Hepatocyte (in vitro differentiated cells): ENCODE measurements at regions not wholly inside any gene's neighbourhood (a gene's known extent, or its start where the extent isn't known, plus 50 kb on each side); places are given as distances from the start of the nearest gene placed in this dataset.

ENCODE experiments used
- DNase-seq: peaks from one replicate; pipeline ENCODE4 v3.0.0-alpha.2; 2016; ENCODE audit warnings: low spot score
- H2AFZ ChIP-seq: fragments of 200-600 bp; sonication (generic); 2 replicates; pipeline ENCODE4 v1.6.0; 2016; ENCODE audit warnings: antibody characterized with exemption, mild to moderate bottlenecking
- H3K27ac ChIP-seq: fragments of 200-600 bp; sonication (generic); 2 replicates; pipeline ENCODE4 v1.5.1; 2016; ENCODE audit warnings: mild to moderate bottlenecking
- H3K27me3 ChIP-seq: fragments of 200-600 bp; sonication (generic); 2 replicates; pipeline ENCODE4 v1.6.1; 2016
- H3K36me3 ChIP-seq: fragments of 200-600 bp; sonication (generic); replicated peaks from 2 replicates; pipeline ENCODE4 v1.5.1; 2016; ENCODE audit warnings: low read depth; ENCODE audit not compliant: insufficient read depth
- H3K4me1 ChIP-seq: fragments of 200-600 bp; sonication (generic); 2 replicates; pipeline ENCODE4 v1.5.1; 2016; ENCODE audit warnings: mild to moderate bottlenecking, moderate library complexity; ENCODE audit not compliant: insufficient read depth
- H3K4me2 ChIP-seq: fragments of 200-600 bp; sonication (generic); 2 replicates; pipeline ENCODE4 v1.6.0; 2016
- H3K4me3 ChIP-seq: fragments of 200-600 bp; sonication (generic); 2 replicates; pipeline ENCODE4 v1.5.1; 2016; ENCODE audit warnings: mild to moderate bottlenecking
- H3K79me2 ChIP-seq: fragments of 200-600 bp; sonication (generic); 2 replicates; pipeline ENCODE4 v1.6.0; 2017; ENCODE audit warnings: mild to moderate bottlenecking
- H3K9me2 ChIP-seq: fragments of 200-600 bp; sonication (generic); replicated peaks from 2 replicates; pipeline ENCODE4 v1.6.0; 2017; ENCODE audit warnings: mild to moderate bottlenecking; ENCODE audit not compliant: insufficient read depth
- H3K9me3 ChIP-seq: fragments of 200-600 bp; sonication (generic); 2 replicates; pipeline ENCODE4 v1.5.1; 2016; ENCODE audit warnings: low read depth, mild to moderate bottlenecking
- H4K20me1 ChIP-seq: fragments of 200-600 bp; sonication (generic); 2 replicates; pipeline ENCODE4 v1.6.0; 2016; ENCODE audit warnings: mild to moderate bottlenecking; ENCODE audit not compliant: insufficient read depth, poor library complexity, severe bottlenecking
- EZH2 ChIP-seq: fragments of 200-600 bp; sonication (generic); IDR thresholded peaks from 2 replicates; pipeline ENCODE4 v1.6.1; 2016; ENCODE audit warnings: antibody characterized with exemption, mild to moderate bottlenecking, borderline replicate concordance
- EZH2phosphoT487 ChIP-seq: fragments of 200-600 bp; sonication (generic); IDR thresholded peaks from one replicate; pipeline ENCODE4 v1.6.1; 2018; ENCODE audit warnings: antibody characterized with exemption, mild to moderate bottlenecking, low read depth, moderate library complexity; ENCODE audit not compliant: unreplicated experiment, severe bottlenecking
- WGBS: methylation state at CpG from one replicate; pipeline ENCODE4 v1.1.6; 2016; ENCODE audit warnings: low lambda C conversion rate; ENCODE audit errors: missing lambda C conversion rate; 5-methylcytosine and 5-hydroxymethylcytosine counted together
- TF ChIP-seq, protein P1 (sequence below): fragments of 200-600 bp; sonication (generic); IDR thresholded peaks from 2 replicates; pipeline ENCODE4 v1.5.1; 2016; ENCODE audit warnings: antibody characterized with exemption, mild to moderate bottlenecking; ENCODE audit not compliant: poor library complexity

DNA sequence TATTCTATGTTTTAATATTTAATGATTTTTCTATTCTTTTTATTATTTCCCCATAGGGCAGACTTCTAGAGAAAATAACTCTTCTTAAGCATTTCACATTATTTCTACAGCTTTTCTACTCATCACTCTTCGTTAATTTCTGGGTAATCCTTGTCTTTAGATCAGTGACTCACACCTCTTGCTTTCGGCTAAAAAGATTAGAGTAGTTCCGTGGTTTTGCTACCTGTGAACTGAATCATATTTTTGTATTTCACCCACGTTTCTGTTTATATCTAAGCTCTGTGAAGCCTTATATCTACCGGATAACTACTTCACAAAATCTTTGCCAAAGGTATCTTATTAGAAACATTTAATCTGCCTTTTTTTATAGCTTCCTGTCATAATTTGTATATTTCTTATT lies 685.5 kb upstream of the FSHR start:
- Histone ChIP-seq H3K4me2 (no peak overlapping the region), H4K20me1 (no peaks in the 10 kb centered on the region), H2AFZ (no peak overlapping the region), H3K9me3 (no peaks in the 10 kb centered on the region), H3K9me2 (no peaks in the 10 kb centered on the region), H3K36me3 (no peaks in the 10 kb centered on the region), H3K4me3 (no peak overlapping the region), H3K4me1 (no peaks in the 10 kb centered on the region), H3K27ac (no peak overlapping the region), H3K27me3 (no peaks in the 10 kb centered on the region), H3K79me2 (no peaks in the 10 kb centered on the region)
- TF ChIP-seq EZH2phosphoT487 (no peak), EZH2 (no peak)
- TF ChIP-seq, protein P1, sequence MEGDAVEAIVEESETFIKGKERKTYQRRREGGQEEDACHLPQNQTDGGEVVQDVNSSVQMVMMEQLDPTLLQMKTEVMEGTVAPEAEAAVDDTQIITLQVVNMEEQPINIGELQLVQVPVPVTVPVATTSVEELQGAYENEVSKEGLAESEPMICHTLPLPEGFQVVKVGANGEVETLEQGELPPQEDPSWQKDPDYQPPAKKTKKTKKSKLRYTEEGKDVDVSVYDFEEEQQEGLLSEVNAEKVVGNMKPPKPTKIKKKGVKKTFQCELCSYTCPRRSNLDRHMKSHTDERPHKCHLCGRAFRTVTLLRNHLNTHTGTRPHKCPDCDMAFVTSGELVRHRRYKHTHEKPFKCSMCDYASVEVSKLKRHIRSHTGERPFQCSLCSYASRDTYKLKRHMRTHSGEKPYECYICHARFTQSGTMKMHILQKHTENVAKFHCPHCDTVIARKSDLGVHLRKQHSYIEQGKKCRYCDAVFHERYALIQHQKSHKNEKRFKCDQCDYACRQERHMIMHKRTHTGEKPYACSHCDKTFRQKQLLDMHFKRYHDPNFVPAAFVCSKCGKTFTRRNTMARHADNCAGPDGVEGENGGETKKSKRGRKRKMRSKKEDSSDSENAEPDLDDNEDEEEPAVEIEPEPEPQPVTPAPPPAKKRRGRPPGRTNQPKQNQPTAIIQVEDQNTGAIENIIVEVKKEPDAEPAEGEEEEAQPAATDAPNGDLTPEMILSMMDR = no peak
- no peak for DNase-seq
- 72% methylated on average over 5 of the region's 5 CpGs for WGBS

DNA sequence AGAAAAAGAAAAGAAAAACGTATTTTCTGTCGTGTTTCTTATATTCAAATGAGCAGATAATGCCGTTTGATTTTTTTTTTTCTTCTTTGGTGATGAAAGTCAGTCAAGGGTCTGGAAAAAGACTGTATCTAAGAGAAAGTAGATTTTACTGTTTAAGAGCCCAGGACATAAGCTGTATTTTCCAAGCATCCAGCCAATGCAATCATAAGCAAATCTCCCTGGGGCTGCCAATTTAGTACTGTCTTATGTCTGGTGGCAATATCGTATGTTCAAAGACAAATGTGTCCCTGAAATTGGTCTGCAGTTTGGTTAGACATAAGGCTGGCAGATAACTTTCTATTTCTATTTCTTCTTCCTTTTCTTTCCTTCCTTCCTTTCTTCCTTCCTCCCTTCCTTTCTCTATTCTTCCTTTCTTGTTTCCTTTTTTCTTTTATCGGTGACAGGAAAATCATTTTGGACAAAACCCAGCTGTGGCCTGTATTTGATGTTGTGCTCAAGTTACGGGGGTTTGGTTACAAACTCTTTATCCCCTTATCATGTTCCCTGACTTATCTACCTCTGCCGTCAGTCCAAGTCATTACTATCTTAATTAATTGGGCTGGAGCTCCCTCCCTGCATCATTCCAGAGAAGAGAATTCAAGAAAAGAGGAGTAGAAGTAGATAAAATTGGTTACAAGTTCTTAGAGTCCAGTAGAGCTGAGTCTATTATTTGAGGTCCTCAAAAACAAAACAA lies 683.4 kb upstream of the FSHR start:
- Histone ChIP-seq H3K27ac (no peak overlapping the region), H3K9me3 (no peaks in the 10 kb centered on the region), H2AFZ (no peak overlapping the region), H4K20me1 (no peaks in the 10 kb centered on the region), H3K27me3 (no peaks in the 10 kb centered on the region), H3K4me1 (no peaks in the 10 kb centered on the region), H3K4me2 (no peak overlapping the region), H3K9me2 (no peaks in the 10 kb centered on the region), H3K36me3 (no peaks in the 10 kb centered on the region), H3K79me2 (no peaks in the 10 kb centered on the region), H3K4me3 (no peak overlapping the region)
- TF ChIP-seq, protein P1 = no peak
- TF ChIP-seq EZH2 = no peak
- no peak for TF ChIP-seq EZH2phosphoT487
- WGBS = 33% methylated on average over 7 of the region's 7 CpGs
- no peak for DNase-seq

DNA sequence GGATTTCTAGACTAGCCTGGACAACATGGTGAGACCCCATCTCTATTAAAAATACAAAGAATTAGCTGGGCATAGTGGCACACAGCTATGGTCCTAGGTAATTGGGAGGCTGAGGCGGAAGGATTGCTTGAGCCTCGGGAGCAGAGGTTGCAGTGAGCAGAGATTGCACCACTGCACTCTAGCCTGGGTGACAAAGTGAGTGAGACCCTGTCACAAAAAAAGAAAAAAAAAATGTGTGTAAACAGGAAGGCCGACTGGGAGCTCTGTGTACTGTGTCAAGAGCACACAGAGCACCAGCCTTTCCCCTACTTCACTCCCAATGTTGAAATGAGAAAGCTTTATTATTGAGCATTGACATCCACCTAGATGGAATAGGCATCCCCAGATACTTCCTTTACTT lies 681.7 kb upstream of the FSHR start:
- H4K20me1 ChIP-seq = no peaks in the 10 kb centered on the region
- peaks cover 3% of the 10 kb centered on the region for H3K4me1 ChIP-seq
- H3K36me3 ChIP-seq = no peaks in the 10 kb centered on the region
- H3K27me3 ChIP-seq = no peaks in the 10 kb centered on the region
- no peak for TF ChIP-seq EZH2phosphoT487
- TF ChIP-seq, protein P1 = no peak
- no peak for TF ChIP-seq EZH2
- no peaks in the 10 kb centered on the region for H3K79me2 ChIP-seq
- H3K27ac ChIP-seq = no peak overlapping the region
- no peak overlapping the region for H3K4me2 ChIP-seq
- H2AFZ ChIP-seq = no peak overlapping the region
- no peaks in the 10 kb centered on the region for H3K9me2 ChIP-seq
- H3K4me3 ChIP-seq = no peak overlapping the region
- H3K9me3 ChIP-seq = no peaks in the 10 kb centered on the region
- WGBS = 68% methylated on average over 3 of the region's 3 CpGs
- DNase-seq = no peak
